KBM-7 (cell line): ENCODE measurements at regions not wholly inside any gene's neighbourhood (a gene's known extent, or its start where the extent isn't known, plus 50 kb on each side); places are given as distances from the start of the nearest gene placed in this dataset.

Experiments used
- DNase-seq: peaks from one replicate; pipeline ENCODE4 v3.0.0-alpha.2; 2015
- in situ Hi-C: fragments of 300-500 bp; cut with MboI; formaldehyde crosslinking; loops from 2 replicates; pipeline ENCODE4 v1.14.3; 2020; ENCODE audit warnings: low sequenced_read_pairs, low pct_unique_long_range_greater_than_20kb, mixed read lengths

DNA sequence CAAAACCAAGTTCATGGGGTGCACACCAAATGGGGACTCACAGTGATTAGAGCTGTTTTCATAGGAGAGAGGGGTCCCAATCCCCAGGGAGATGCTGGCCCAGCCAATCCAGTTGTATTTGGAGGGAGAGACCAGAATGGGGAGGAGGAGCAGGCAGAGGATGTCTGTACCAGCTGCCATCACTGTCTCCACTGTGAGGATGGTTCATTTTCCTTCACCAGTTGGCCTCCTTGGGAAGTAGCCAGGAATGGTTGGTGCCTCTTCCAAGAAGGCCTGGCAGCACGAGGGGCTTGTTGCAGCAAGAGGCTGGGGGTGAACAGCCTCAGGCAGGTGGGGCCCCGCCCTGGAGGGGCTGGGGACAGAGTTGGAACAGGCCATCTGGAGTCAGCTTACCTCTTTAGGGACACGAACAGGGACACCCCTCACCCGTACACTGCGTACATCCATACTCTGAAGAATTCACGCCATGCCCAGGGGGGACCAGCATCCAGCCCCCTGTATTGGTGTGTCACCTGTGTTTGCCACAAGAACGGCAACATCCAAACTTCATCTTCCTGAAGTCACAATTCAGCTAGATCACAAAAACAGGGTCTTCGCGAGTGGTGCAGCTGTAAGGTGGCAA lies 161.7 kb upstream of the ZNF236 start:
- in situ Hi-C loops = no loop called here
- no peak for DNase-seq

DNA sequence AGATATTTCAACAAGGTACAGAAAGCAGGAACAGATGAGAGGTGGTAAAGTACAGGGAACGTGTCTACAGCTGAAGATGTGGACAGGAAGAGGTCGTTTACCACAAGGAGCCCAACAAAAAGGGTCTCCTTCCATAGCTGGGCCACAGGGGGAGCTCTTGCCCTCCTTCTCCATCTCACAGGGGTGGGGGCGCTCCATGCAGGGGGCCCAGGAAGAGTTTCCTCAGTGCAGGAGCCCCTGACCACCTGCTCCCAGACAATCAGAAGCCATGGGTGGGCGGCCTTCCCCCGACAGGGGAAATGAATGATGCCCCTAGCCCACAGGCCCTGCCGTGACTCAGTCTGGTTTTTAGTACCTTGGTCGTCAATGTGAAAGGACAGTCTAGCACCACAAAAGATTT lies 163.6 kb upstream of the ZNF516 start:
- peak; percentile 76 for DNase-seq

GRCh38 chr18:76657911-76658470 lies 162.9 kb upstream of the ZNF516 start:
- in situ Hi-C loops = no loop called here

More for the DNA sequence above, 163.6 kb upstream of the ZNF516 start:
- in situ Hi-C loops = no loop called here

GRCh38 chr18:76656925-76657827 lies 162.1 kb upstream of the ZNF516 start:
- in situ Hi-C loops = no loop called here
- DNase-seq = peak; percentile 64

More at GRCh38 chr18:76657911-76658470, 162.9 kb upstream of the ZNF516 start:
- DNase-seq = peak; percentile 80

DNA sequence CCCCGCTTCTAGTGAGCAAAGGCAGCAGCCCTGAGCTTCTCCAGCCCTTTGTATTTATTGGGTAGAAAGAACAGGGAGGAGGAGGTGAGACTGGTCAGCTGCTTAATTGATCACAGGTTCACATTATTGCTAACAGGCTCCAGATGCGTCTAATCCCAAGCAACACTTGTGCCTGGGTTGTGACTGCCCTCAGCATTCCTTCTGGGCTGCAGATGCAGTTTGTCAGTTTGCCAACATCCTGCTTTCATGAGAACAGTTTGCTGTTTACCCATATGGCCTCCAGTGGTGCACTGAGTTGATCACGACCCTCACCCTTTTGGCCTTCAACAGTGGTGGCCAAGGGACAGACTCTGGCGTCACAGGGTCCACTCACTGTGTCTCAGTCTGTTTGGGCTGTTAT lies 159.5 kb upstream of the ZNF516 start:
- no peak for DNase-seq
- in situ Hi-C loops = no loop called here

DNA sequence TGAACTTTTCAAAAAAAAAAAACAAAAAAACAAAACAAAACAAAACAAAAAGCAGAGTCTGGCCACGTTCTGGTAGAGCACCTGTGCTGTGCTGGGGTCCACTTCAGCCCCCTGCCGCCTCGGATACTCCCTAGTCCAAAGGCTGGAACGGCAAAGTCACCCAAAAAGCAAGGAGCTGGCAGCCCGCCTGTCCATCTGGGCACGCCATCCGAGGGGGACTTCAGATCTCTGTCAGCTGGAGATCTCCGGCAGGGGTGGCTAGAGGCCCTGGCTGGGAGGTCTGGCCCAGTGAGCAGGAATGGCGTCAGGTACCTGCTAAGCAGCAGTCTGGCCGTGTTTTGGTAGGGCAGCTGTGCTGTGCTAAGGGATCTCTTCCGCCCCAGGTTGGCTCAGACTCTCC lies 152.3 kb upstream of the ZNF516 start:
- in situ Hi-C loops = no loop called here
- DNase-seq = no peak

GRCh38 chr18:76644580-76644979 lies 149.5 kb upstream of the ZNF516 start:
- no peak for DNase-seq
- in situ Hi-C loops = no loop called here

- in situ Hi-C loops = no loop called here
- DNase-seq = no peak
Measured at GRCh38 chr18:76643996-76644395, 149.0 kb upstream of the ZNF516 start.

DNA sequence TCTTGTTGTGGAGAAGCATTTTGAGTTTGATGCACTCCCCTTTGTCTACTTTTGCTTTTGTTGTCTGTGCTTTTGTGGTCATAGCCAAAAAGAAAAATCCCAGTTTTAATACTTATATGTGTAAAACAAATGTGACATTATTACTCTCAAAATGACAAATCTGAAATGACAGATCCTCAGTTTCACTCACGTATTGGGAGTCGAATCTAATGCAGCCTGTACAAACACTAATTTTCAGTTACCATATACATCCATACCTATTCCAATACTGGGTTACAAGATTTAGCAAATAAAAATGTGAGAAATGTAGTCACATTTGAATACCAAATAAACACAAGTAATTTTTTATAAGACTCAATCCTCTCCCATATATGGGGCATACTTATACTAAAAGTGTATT lies 148.2 kb upstream of the ZNF516 start:
- in situ Hi-C loops = no loop called here

DNA sequence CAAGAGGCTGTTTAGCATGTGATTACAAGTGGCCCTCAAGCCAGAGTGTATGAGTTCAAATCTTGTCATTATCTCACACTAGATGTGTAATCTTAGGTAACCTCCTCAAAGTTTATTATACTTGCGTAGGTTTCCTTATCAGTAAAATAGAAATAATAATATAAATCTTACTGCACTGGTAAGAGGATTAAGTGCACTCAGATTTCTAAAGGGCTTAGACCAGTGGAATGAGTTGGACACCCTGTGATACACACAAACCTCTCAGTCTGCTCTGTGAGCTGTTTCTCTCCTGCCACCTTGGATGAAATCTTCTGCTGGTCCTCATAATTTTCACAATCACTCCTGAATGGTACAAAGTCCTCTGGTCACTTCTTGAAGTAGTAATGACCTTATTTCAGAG lies 145.4 kb upstream of the ZNF516 start:
- in situ Hi-C loops = no loop called here
- no peak for DNase-seq

More for the DNA sequence above, 148.2 kb upstream of the ZNF516 start:
- no peak for DNase-seq

GRCh38 chr18:76634564-76634963 lies 139.5 kb upstream of the ZNF516 start:
- DNase-seq = no peak
- in situ Hi-C loops = no loop called here

DNA sequence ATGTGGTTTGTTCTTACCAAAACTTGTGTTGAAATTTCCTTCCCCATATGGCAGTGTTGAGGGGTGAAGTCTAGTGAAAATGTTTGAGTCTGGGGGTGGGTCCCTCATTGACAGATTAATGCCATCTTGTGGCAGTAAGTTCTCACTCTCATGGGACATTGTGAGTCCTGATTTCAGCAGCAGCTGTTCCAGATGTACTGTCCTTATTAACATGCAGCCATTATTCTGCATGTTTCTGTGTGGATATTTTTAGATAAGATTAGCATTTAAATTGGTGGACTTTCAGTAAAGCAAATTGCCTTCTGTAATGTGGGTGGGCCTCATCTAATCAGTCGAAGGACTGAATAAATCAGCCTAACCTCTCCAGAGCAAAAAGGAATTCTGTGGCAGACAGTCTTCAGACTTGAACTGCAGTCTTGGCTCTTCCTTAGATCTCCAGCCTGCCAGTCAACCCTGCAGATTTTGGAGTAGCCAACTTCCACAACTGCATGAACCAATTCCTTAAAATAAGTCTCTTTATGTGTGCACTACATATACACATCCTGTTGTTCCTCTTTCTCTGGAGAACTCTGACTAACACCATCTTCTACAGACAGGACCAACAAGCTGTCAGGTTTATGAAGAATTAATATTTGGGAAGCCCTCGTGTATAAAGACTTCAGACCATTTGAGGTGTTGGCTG lies 138.7 kb upstream of the ZNF516 start:
- in situ Hi-C loops = no loop called here

GRCh38 chr18:76627444-76627843 lies 132.4 kb upstream of the ZNF516 start:
- in situ Hi-C loops = no loop called here
- no peak for DNase-seq

More for the DNA sequence above, 138.7 kb upstream of the ZNF516 start:
- no peak for DNase-seq

- DNase-seq = no peak
- in situ Hi-C loops = no loop called here
Measured at GRCh38 chr18:76626991-76627390, 131.9 kb upstream of the ZNF516 start.

- DNase-seq = no peak
- in situ Hi-C loops = loop anchor here (25.0 kb wide), 1 partner anchor 90 kb away; no protein-coding TSS in a partner anchor
Measured at GRCh38 chr18:76622651-76623050, 127.6 kb upstream of the ZNF516 start.

DNA sequence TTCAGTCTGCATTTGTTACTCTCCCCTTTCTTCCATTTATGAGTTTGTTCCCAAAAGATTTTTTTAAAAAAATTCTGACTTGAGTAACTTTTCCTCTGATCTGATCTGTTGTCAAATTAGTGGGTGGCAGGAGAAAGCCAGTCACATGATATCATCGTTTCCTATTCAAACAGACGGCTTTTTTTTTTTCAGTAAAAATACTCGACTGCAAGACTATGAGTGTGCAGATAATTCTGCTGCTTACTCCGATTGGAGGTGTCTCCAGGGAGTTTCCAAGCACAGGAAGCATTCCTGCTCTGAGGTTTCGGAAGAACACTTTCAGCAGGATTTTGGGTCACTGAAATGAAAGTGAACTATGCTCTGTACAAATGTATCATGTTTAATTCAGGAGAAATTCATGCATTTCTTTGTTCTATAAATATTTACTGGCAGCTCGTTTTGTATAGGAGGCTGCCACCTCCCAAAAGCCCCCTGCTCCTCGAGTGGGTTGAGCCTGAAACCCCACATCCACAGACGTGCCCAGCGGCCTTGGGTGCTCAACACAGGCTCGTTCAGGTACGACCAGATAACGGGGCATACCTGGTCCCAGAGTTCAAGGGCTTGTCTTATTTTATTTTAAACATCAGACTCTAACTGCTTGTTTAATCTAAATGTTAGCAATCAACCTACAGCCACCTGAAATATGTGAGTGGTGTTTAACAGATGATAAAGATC lies 126.9 kb upstream of the ZNF516 start:
- DNase-seq = peak; percentile 35
- in situ Hi-C loops = loop anchor here (25.0 kb wide), 1 partner anchor 90 kb away; no protein-coding TSS in a partner anchor

DNA sequence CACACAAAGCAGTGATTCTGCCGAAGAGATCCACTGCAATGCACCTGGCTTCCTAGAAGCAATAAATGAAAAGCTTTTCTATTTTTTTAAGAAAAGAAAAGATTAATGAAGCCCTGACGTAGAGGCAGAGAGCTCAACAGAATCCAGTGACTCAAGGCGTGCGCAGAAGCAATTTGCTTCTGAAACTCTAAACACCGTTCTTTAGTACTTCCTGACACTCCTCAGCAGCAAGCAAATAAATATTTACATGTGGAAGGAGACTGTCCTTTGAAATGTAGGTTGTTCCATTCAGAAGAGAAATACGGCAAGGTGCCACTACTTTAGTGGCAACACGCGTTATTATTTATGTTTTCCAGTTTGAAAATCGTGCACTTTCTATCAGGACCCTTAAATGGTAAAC lies 126.2 kb upstream of the ZNF516 start:
- DNase-seq = no peak
- in situ Hi-C loops = loop anchor here (25.0 kb wide), 1 partner anchor 91 kb away; no protein-coding TSS in a partner anchor

GRCh38 chr18:76620321-76621170 lies 125.5 kb upstream of the ZNF516 start:
- in situ Hi-C loops = loop anchor here (25.0 kb wide), 1 partner anchor 92 kb away; no protein-coding TSS in a partner anchor
- peak; percentile 94 for DNase-seq
